ENCODE measurements at regions not wholly inside any gene's neighbourhood (a gene's known extent, or its start where the extent isn't known, plus 50 kb on each side); places are given as distances from the start of the nearest gene placed in this dataset.
"Not testable (repeated sequence)": the region's sequence is repeated elsewhere in the genome, so short reads cannot be mapped to it uniquely, and the experiment has no call there.

DNA sequence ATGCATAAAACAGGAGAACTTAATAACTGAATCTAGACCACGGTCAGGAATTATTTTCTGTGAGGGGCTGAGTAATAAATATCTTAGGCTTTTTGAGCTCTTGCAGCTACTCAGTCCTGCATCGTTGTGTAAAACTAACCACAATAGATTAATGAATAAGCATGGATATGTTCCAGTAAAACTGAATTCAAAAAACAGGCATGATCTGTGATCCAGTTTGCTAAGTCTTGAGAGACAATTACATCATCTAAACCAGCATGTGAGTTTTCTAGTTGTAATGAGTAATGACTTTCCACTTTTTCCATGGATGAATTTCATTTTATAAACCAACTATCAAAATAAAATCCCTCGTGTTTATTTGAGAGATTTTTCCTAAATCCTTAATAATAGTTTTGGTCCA is 336.8 kb downstream of the RFPL4B start:
- DNase-seq (ENCODE audit: low spot score): no peak
- H3K9me3 ChIP-seq (ENCODE audit: control insufficient read depth in 4 of 4, low read length in 3 of 4): no peaks in the 10 kb centered on the region
- no peak overlapping the region for H3K4me3 ChIP-seq (ENCODE audit: low read depth in 1 of 3, low read length in 3 of 3)
- H3K27ac ChIP-seq (ENCODE audit: low read depth in 1 of 2, low read length in 2 of 2): no peak overlapping the region
- H3K27me3 ChIP-seq (ENCODE audit: control insufficient read depth in 4 of 4, insufficient read depth in 4 of 4, low read length in 3 of 4): no peaks in the 10 kb centered on the region
- WGBS: 64% methylated on average over 3 of the region's 3 CpGs
- TF ChIP-seq JUND (IDR thresholded peaks at IDR 0.05) (no peak), GABPA (IDR thresholded peaks at IDR 0.05 in 1 of 2, conservative IDR thresholded peaks at IDR 0.05 in 1 of 2) (no peak), RXRA (IDR thresholded peaks at IDR 0.05) (no peak)
- no peaks in the 10 kb centered on the region for H3K4me1 ChIP-seq (ENCODE audit: control insufficient read depth in 4 of 4, insufficient read depth in 4 of 4, low read length in 3 of 4)
- H3K36me3 ChIP-seq (ENCODE audit: control insufficient read depth in 4 of 4, insufficient read depth in 3 of 4, low read depth in 1 of 4, low read length in 3 of 4): no peaks in the 10 kb centered on the region
- no peak overlapping the region for H3K9ac ChIP-seq (ENCODE audit: low read depth in 1 of 2, low read length in 2 of 2)

DNA sequence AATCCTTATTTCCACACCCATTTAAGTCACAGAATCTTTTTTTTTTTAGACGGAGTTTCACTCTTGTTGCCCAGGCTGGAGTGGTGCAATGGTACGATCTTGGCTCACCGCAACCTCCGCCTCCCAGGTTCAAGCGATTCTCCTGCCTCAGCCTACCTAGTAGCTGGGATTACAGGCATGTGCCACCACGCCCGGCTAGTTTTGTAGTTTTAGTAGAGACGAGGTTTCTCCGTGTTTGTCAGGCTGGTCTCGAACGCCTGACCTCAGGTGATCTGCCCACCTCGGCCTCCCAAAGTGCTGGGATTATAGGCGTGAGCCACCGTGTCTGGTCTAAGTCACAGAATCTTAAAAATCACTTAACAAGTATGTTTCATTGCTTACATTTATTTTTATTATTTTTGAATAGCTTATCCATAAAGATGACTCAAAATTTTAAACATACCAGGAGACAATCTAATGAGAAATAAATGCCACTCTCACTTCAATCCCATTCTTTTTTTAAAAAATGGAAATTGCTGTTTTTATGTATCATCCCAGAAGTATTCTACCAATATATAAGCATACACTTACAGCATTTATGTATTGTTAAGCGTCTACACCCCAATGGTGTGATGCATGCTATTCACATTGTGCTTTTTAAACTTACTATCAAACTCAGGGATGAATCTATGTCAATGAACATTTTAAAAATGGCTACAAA is 338.5 kb downstream of the RFPL4B start:
- not testable (repeated sequence) for H3K4me3 ChIP-seq (ENCODE audit: low read depth in 1 of 3, low read length in 3 of 3); H3K4me1 ChIP-seq (ENCODE audit: control insufficient read depth in 4 of 4, insufficient read depth in 4 of 4, low read length in 3 of 4); DNase-seq (ENCODE audit: low spot score); H3K27me3 ChIP-seq (ENCODE audit: control insufficient read depth in 4 of 4, insufficient read depth in 4 of 4, low read length in 3 of 4); H3K36me3 ChIP-seq (ENCODE audit: control insufficient read depth in 4 of 4, insufficient read depth in 3 of 4, low read depth in 1 of 4, low read length in 3 of 4); H3K27ac ChIP-seq (ENCODE audit: low read depth in 1 of 2, low read length in 2 of 2); H3K9me3 ChIP-seq (ENCODE audit: control insufficient read depth in 4 of 4, low read length in 3 of 4); H3K9ac ChIP-seq (ENCODE audit: low read depth in 1 of 2, low read length in 2 of 2)
- 86% methylated on average over 15 of the region's 15 CpGs for WGBS

DNA sequence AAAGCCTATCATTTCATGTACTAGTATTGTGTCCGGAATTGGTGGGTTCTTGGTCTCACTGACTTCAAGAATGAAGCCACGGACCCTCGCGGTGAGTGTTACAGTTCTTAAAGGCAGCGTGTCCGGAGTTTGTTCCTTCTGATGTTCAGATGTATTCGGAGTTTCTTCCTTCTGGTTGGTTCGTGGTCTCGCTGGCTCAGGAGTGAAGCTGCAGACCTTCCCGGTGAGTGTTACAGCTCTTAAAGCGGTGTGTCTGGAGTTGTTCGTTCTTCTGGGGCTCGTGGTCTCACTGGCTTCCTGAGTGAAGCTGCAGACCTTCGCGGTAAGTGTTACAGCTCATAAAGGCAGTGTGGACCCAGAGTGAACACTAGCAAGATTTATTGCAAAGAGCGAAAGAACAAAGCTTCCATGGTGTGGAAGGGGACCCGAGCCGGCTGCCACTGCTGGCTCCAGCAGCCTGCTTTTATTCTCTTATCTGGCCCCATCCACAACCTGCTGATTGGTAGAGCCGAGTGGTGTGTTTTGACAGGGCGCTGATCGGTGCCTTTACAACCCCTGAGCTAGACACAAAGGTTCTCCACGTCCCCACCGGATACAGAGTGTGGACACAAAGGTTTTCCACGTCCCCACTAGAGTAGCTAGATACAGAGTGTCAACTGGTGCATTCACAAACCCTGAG is 341.5 kb downstream of the RFPL4B start:
- not testable (repeated sequence) for H3K9ac ChIP-seq (ENCODE audit: low read depth in 1 of 2, low read length in 2 of 2); H3K4me1 ChIP-seq (ENCODE audit: control insufficient read depth in 4 of 4, insufficient read depth in 4 of 4, low read length in 3 of 4); DNase-seq (ENCODE audit: low spot score); H3K36me3 ChIP-seq (ENCODE audit: control insufficient read depth in 4 of 4, insufficient read depth in 3 of 4, low read depth in 1 of 4, low read length in 3 of 4); H3K27ac ChIP-seq (ENCODE audit: low read depth in 1 of 2, low read length in 2 of 2); H3K4me3 ChIP-seq (ENCODE audit: low read depth in 1 of 3, low read length in 3 of 3); H3K9me3 ChIP-seq (ENCODE audit: control insufficient read depth in 4 of 4, low read length in 3 of 4); H3K27me3 ChIP-seq (ENCODE audit: control insufficient read depth in 4 of 4, insufficient read depth in 4 of 4, low read length in 3 of 4)
- WGBS: 83% methylated on average over 24 of the region's 24 CpGs

DNA sequence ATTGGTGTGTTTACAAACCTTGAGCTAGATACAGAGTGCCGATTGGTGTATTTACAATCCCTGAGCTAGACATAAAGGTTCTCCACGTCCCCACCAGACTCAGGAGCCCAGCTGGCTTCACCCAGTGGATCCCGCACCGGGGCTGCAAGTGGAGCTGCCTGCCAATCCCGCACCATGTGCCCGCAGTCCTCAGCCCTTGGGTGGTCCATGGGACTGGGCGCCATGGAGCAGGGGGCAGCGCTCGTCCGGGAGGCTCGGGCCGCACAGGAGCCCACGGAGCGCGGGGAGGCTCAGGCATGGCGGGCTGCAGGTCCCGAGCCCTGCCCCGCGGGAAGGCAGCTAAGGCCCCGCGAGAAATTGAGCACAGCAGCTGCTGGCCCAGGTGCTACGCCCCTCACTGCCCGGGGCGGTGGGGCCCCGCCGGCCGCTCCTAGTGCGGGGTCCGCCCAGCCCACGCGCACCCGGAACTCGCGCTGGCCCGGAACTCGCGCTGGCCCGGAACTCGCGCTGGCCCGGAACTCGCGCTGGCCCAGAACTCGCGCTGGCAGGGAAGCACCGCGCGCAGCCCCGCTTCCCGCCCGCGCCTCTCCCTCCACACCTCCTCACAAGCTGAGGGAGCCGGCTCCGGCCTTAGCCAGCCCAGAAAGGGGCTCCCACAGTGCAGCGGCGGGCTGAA is 342.2 kb downstream of the RFPL4B start:
- H3K9ac ChIP-seq (ENCODE audit: low read depth in 1 of 2, low read length in 2 of 2); H3K9me3 ChIP-seq (ENCODE audit: control insufficient read depth in 4 of 4, low read length in 3 of 4); H3K27ac ChIP-seq (ENCODE audit: low read depth in 1 of 2, low read length in 2 of 2); H3K27me3 ChIP-seq (ENCODE audit: control insufficient read depth in 4 of 4, insufficient read depth in 4 of 4, low read length in 3 of 4); H3K4me1 ChIP-seq (ENCODE audit: control insufficient read depth in 4 of 4, insufficient read depth in 4 of 4, low read length in 3 of 4); H3K36me3 ChIP-seq (ENCODE audit: control insufficient read depth in 4 of 4, insufficient read depth in 3 of 4, low read depth in 1 of 4, low read length in 3 of 4); H3K4me3 ChIP-seq (ENCODE audit: low read depth in 1 of 3, low read length in 3 of 3); DNase-seq (ENCODE audit: low spot score): not testable (repeated sequence)
- 94% methylated on average over 53 of the region's 56 CpGs for WGBS

DNA sequence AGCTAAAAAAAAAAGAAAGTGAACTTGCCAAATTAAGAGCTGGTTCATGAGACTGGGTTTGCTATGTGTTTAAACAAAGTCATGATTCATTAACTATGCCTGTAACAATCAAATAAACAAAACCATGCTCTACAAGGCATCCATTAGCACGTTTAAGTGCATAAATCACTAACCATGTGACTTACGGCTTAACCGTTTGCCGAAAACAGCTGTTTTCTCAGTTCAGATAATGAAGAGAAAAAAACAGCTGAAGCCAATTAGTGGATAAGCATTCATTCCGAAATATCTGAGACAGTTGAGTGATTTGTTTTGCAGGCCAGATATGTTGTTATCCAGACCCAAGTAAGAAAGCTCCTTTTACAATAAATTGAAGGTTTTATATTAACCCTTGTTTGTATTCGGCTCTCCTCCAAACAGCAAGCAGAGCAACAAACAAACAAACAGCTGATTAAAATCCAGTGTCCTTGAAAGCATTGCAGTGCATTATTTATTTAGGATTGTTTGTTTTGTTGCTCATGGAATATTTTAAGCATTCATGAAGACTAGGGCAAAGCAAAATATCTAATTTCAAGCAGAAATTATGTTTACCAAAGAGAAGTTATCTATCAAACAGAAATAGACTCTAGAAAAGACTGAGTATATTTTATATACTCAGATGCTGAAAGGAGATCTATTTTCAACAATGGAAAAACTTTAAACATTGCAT is 343.5 kb downstream of the RFPL4B start:
- Histone ChIP-seq H3K4me1 (ENCODE audit: control insufficient read depth in 4 of 4, insufficient read depth in 4 of 4, low read length in 3 of 4) (no peaks in the 10 kb centered on the region), H3K9ac (ENCODE audit: low read depth in 1 of 2, low read length in 2 of 2) (no peak overlapping the region), H3K9me3 (ENCODE audit: control insufficient read depth in 4 of 4, low read length in 3 of 4) (no peaks in the 10 kb centered on the region), H3K4me3 (ENCODE audit: low read depth in 1 of 3, low read length in 3 of 3) (no peak overlapping the region), H3K27ac (ENCODE audit: low read depth in 1 of 2, low read length in 2 of 2) (no peak overlapping the region), H3K27me3 (ENCODE audit: control insufficient read depth in 4 of 4, insufficient read depth in 4 of 4, low read length in 3 of 4) (no peaks in the 10 kb centered on the region), H3K36me3 (ENCODE audit: control insufficient read depth in 4 of 4, insufficient read depth in 3 of 4, low read depth in 1 of 4, low read length in 3 of 4) (no peaks in the 10 kb centered on the region)
- 40% methylated on average over 6 of the region's 6 CpGs for WGBS
- no peak for DNase-seq (ENCODE audit: low spot score)
- TF ChIP-seq JUND (IDR thresholded peaks at IDR 0.05) (no peak), HNF4A (conservative IDR thresholded peaks at IDR 0.05) (no peak), SP1 (IDR thresholded peaks at IDR 0.05) (no peak), RXRA (IDR thresholded peaks at IDR 0.05) (no peak), YY1 (IDR thresholded peaks at IDR 0.05) (no peak), HNF4G (IDR thresholded peaks at IDR 0.05) (no peak), TAF1 (conservative IDR thresholded peaks at IDR 0.05) (no peak), FOXA1 (IDR thresholded peaks at IDR 0.05) (no peak)
- TF ChIP-seq, protein P1, sequence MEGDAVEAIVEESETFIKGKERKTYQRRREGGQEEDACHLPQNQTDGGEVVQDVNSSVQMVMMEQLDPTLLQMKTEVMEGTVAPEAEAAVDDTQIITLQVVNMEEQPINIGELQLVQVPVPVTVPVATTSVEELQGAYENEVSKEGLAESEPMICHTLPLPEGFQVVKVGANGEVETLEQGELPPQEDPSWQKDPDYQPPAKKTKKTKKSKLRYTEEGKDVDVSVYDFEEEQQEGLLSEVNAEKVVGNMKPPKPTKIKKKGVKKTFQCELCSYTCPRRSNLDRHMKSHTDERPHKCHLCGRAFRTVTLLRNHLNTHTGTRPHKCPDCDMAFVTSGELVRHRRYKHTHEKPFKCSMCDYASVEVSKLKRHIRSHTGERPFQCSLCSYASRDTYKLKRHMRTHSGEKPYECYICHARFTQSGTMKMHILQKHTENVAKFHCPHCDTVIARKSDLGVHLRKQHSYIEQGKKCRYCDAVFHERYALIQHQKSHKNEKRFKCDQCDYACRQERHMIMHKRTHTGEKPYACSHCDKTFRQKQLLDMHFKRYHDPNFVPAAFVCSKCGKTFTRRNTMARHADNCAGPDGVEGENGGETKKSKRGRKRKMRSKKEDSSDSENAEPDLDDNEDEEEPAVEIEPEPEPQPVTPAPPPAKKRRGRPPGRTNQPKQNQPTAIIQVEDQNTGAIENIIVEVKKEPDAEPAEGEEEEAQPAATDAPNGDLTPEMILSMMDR (IDR thresholded peaks at IDR 0.05; ENCODE audit: low read depth, low read length, missing input control): no peak
- TF ChIP-seq, protein P2, sequence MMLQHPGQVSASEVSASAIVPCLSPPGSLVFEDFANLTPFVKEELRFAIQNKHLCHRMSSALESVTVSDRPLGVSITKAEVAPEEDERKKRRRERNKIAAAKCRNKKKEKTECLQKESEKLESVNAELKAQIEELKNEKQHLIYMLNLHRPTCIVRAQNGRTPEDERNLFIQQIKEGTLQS (IDR thresholded peaks at IDR 0.05): no peak
